GM19043 (cell line): ENCODE measurements at regions not wholly inside any gene's neighbourhood (a gene's known extent, or its start where the extent isn't known, plus 50 kb on each side); places are given as distances from the start of the nearest gene placed in this dataset.

Experiments
- ATAC-seq: cut with Tn5 transposase; IDR thresholded peaks from one replicate; pipeline ENCODE4 v1.9.1; 2021; ENCODE audit warnings: low read depth; ENCODE audit not compliant: unreplicated experiment

- no peak for ATAC-seq
Observed at GRCh38 chr2:226446406-226447001, 353.1 kb downstream of the IRS1 start.

GRCh38 chr2:226445216-226445861 is 354.3 kb downstream of the IRS1 start:
- no peak for ATAC-seq

- no peak for ATAC-seq
Observed at GRCh38 chr2:226443112-226443511, 356.5 kb downstream of the IRS1 start.

- no peak for ATAC-seq
Observed at GRCh38 chr2:226440127-226440918, 359.3 kb downstream of the IRS1 start.

- ATAC-seq: no peak
Observed at GRCh38 chr2:226439337-226439736, 360.3 kb downstream of the IRS1 start.

GRCh38 chr2:226435146-226435545 is 364.5 kb downstream of the IRS1 start:
- ATAC-seq: no peak

- no peak for ATAC-seq
Observed at GRCh38 chr2:226434702-226435101, 364.9 kb downstream of the IRS1 start.

GRCh38 chr2:226431288-226431948 is 368.2 kb downstream of the IRS1 start:
- no peak for ATAC-seq

GRCh38 chr2:226429476-226429875 is 370.1 kb downstream of the IRS1 start:
- ATAC-seq: no peak

- no peak for ATAC-seq
Observed at GRCh38 chr2:226427538-226428307, 371.9 kb downstream of the IRS1 start.

GRCh38 chr2:226426292-226426736 is 373.3 kb downstream of the IRS1 start:
- no peak for ATAC-seq

GRCh38 chr2:226424971-226425370 is 374.6 kb downstream of the IRS1 start:
- no peak for ATAC-seq

- peak; percentile 72 for ATAC-seq
Observed at GRCh38 chr2:226423498-226423960, 376.1 kb downstream of the IRS1 start.

- no peak for ATAC-seq
Observed at GRCh38 chr2:226420646-226421045, 379.0 kb downstream of the IRS1 start.

- ATAC-seq: no peak
Observed at GRCh38 chr2:226418521-226418920, 381.1 kb downstream of the IRS1 start.

GRCh38 chr2:226414335-226414734 is 385.3 kb downstream of the IRS1 start:
- ATAC-seq: no peak

GRCh38 chr2:226413498-226414130 is 386.0 kb downstream of the IRS1 start:
- ATAC-seq: no peak

GRCh38 chr2:226411727-226412360 is 387.8 kb downstream of the IRS1 start:
- ATAC-seq: no peak

GRCh38 chr2:226411205-226411604 is 388.4 kb downstream of the IRS1 start:
- ATAC-seq: no peak
